K562 (cell line): ENCODE measurements at regions not wholly inside any gene's neighbourhood (a gene's known extent, or its start where the extent isn't known, plus 50 kb on each side); places are given as distances from the start of the nearest gene placed in this dataset.
A peak's percentile ranks its signal among the peaks of the same experiment; 100 is the strongest.

Experiments
- ATAC-seq: fragments of 200-7000 bp; cut with Tn5 transposase; 3 replicates; pipeline ENCODE4 v1.9.1; 2020; ENCODE audit warnings: moderate library complexity
- BruUV-seq: library from RNA; stranded (reverse); fragments of 400-500 nt; replicated peaks from 2 replicates; lab custom pipeline; 2021; lab: Mats Ljungman, UMichigan
- CTCF ChIA-PET: fragments of 300-600 bp; formaldehyde crosslinking; extraction: SDS; loops from one replicate; lab custom pipeline; 2021; ENCODE audit warnings: low intra/inter-chr PET ratio; lab: Yijun Ruan, JAX
- POLR2A ChIA-PET: fragments of 300-600, 350-650 bp; sonication (Branson Sonifier 250); formaldehyde crosslinking; extraction: SDS; loops from one replicate; lab custom pipeline; 2021; ENCODE audit warnings: antibody characterized with exemption, inconsistent platforms; lab: Yijun Ruan, JAX
- DNase-seq, 4 experiments: peaks; one replicate each; pipeline versions ENCODE4 v3.0.0 to v3.0.0-alpha.2; 2011 to 2018; ENCODE audit warnings: low spot score in 3 of 4, mixed read lengths in 3 of 4; ENCODE audit errors: extremely low read depth in 1 of 4
- FAIRE-seq: peaks from 2 replicates; lab custom pipeline; 2011; peaks lifted over from hg19 to GRCh38; lab: Jason Lieb, UNC
- H2AFZ ChIP-seq: 2 replicates; pipeline ENCODE4 v1.6.0; 2011; ENCODE audit warnings: low read depth, low read length, control low read depth, inconsistent platforms
- H3K27ac ChIP-seq: fragments of 200-600 bp; 3 replicates; pipeline ENCODE4 v1.8.0; 2011; ENCODE audit warnings: low read depth, mild to moderate bottlenecking, control low read depth, inconsistent platforms, low read length, moderate library complexity, mixed read lengths; ENCODE audit errors: extremely low read depth
- H3K27me3 ChIP-seq, 2 experiments: fragments of 300-600 bp in 1 of 2; 2 replicates in 1 of 2; 3 replicates in 1 of 2; pipeline versions ENCODE4 v1.6.0 to v1.8.0; 2011; ENCODE audit warnings: inconsistent platforms in 2 of 2, low read length in 2 of 2, mild to moderate bottlenecking in 1 of 2, mixed read lengths in 1 of 2, moderate library complexity in 1 of 2; ENCODE audit not compliant: control insufficient read depth in 2 of 2, insufficient read depth in 2 of 2
- H3K36me3 ChIP-seq: fragments of 300-600 bp; 3 replicates; pipeline ENCODE4 v1.8.0; 2011; ENCODE audit warnings: mild to moderate bottlenecking, low read length, inconsistent platforms; ENCODE audit not compliant: control insufficient read depth, insufficient read depth
- H3K4me1 ChIP-seq, 2 experiments: fragments of 200-600 bp in 1 of 2; replicated peaks in 1 of 2; 2 replicates in 1 of 2; 3 replicates in 1 of 2; pipeline versions ENCODE4 v1.5.1 to v1.8.0; 2011; ENCODE audit warnings: inconsistent platforms in 2 of 2, low read length in 2 of 2, mild to moderate bottlenecking in 1 of 2, mixed read lengths in 1 of 2, moderate library complexity in 1 of 2; ENCODE audit not compliant: control insufficient read depth in 2 of 2, insufficient read depth in 2 of 2
- H3K4me2 ChIP-seq: 2 replicates; pipeline ENCODE4 v1.6.1; 2011; ENCODE audit warnings: low read length, control low read depth, inconsistent platforms, mixed read lengths; ENCODE audit not compliant: insufficient read depth
- H3K4me3 ChIP-seq: fragments of 200-600 bp; sonication (generic), shearing (Covaris generic); 2 replicates; pipeline ENCODE4 v1.5.1; 2016; ENCODE audit warnings: control low read depth, inconsistent platforms
- H3K79me2 ChIP-seq: fragments of 200-600 bp; 3 replicates; pipeline ENCODE4 v1.8.0; 2011; ENCODE audit warnings: low read length, inconsistent platforms; ENCODE audit not compliant: control insufficient read depth, insufficient read depth
- H3K9ac ChIP-seq, 2 experiments: 2 replicates each; pipeline versions ENCODE4 v1.6.0 to v1.6.1; 2011; ENCODE audit warnings: low read depth in 2 of 2, low read length in 2 of 2, control low read depth in 1 of 2, inconsistent platforms in 1 of 2, mild to moderate bottlenecking in 1 of 2, mixed read lengths in 1 of 2; ENCODE audit not compliant: insufficient read depth in 1 of 2
- H3K9me1 ChIP-seq: one replicate; pipeline ENCODE4 v1.6.0; 2011; ENCODE audit warnings: inconsistent platforms, mild to moderate bottlenecking, low read length, moderate library complexity; ENCODE audit not compliant: control insufficient read depth, insufficient read depth
- H3K9me3 ChIP-seq: replicated peaks from 2 replicates; pipeline ENCODE4 v1.5.1; 2011; ENCODE audit warnings: low read depth, low read length, inconsistent platforms; ENCODE audit not compliant: control insufficient read depth, insufficient read depth
- H4K20me1 ChIP-seq: replicated peaks from 2 replicates; pipeline ENCODE4 v1.6.1; 2011; ENCODE audit warnings: low read length, inconsistent platforms, mixed read lengths; ENCODE audit not compliant: control insufficient read depth, insufficient read depth
- CEBPG ChIP-seq, 3 experiments: fragments of 200-800 bp in 1 of 3; sonication (Bioruptor generic) in 1 of 3; sonication (generic) in 1 of 3; formaldehyde crosslinking in 1 of 3; IDR thresholded peaks in 2 of 3; conservative IDR thresholded peaks in 1 of 3; 2 replicates each; pipeline versions ENCODE4 v1.6.1 to v1.8.0; 2016 to 2022; ENCODE audit warnings: missing compliant biosample characterization in 2 of 3, missing genetic modification characterization in 2 of 3, mild to moderate bottlenecking in 1 of 3, missing genetic modification reagents in 1 of 3
- CREM ChIP-seq: IDR thresholded peaks from 2 replicates; pipeline ENCODE4 v1.6.1; 2014; ENCODE audit warnings: antibody characterized with exemption, low read depth
- CUX1 ChIP-seq: fragments of 200-800 bp; sonication (Bioruptor generic); IDR thresholded peaks from 2 replicates; pipeline ENCODE4 v1.6.1; 2016; ENCODE audit warnings: missing genetic modification characterization, missing compliant biosample characterization
- GTF2E2 ChIP-seq: fragments of 200-800 bp; sonication (Bioruptor generic); IDR thresholded peaks from 2 replicates; pipeline ENCODE4 v1.6.1; 2016; ENCODE audit warnings: missing genetic modification characterization, missing compliant biosample characterization
- PBX2 ChIP-seq, 2 experiments: IDR thresholded peaks in 1 of 2; conservative IDR thresholded peaks in 1 of 2; 2 replicates each; pipeline ENCODE4 v1.6.1; 2016; ENCODE audit warnings: low read depth in 2 of 2, mild to moderate bottlenecking in 1 of 2, missing compliant biosample characterization in 1 of 2, missing genetic modification characterization in 1 of 2, moderate library complexity in 1 of 2
- PHB ChIP-seq: fragments of 250-450 bp; sonication (Bioruptor Pico); IDR thresholded peaks from 2 replicates; pipeline ENCODE4 v1.5.0; 2021
- WGBS: fragments of 100-300 bp; shearing (Covaris generic); methylation state at CpG from one replicate; pipeline ENCODE4 v1.1.6; 2016; ENCODE audit warnings: low coverage, mixed read lengths; ENCODE audit not compliant: insufficient coverage; ENCODE audit errors: missing lambda C conversion rate; 5-methylcytosine and 5-hydroxymethylcytosine counted together
- in situ Hi-C: fragments of 300-500 bp; cut with MboI; formaldehyde crosslinking; loops from 4 replicates; pipeline ENCODE4 v1.15.0; 2018; ENCODE audit warnings: inconsistent platforms, mixed read lengths
- intact Hi-C: fragments of 100-400 bp; cut with micrococcal nuclease; formaldehyde crosslinking; loops from 2 replicates; pipeline ENCODE4 v1.14.2; 2022

GRCh38 chr6:137712587-137712986, 154.5 kb upstream of the TNFAIP3 start:
- ChIA-PET CTCF (no interaction called here), POLR2A (interaction anchor here (1.0 to 1.1 kb wide), 2 partner anchors 14 to 294 kb away, joined by 3 read pairs; no protein-coding TSS in a partner anchor)
- H3K4me2 ChIP-seq, result no peak overlapping the region
- H3K9me3 ChIP-seq, result no peaks in the 10 kb centered on the region
- H3K79me2 ChIP-seq, result no peaks in the 10 kb centered on the region
- in situ Hi-C loops (loop anchor here (10.0 kb wide), 1 partner anchor 232 kb away; no protein-coding TSS in a partner anchor), intact Hi-C loops (no loop called here)
- no peaks in the 10 kb centered on the region for H3K27me3 ChIP-seq
- 0 out of 5 replicates have a peak, but pooled peaks cover 0 to 8% of the 10 kb centered on the region in 2 experiments for H3K4me1 ChIP-seq
- no peak overlapping the region for H3K27ac ChIP-seq
- no peaks in the 10 kb centered on the region for H3K36me3 ChIP-seq
- no peak overlapping the region for H3K9ac ChIP-seq
- BruUV-seq, result no TSS peak
- DNase-seq (no peak), ATAC-seq (no peak), FAIRE-seq (no peak)
- H2AFZ ChIP-seq, result no peak overlapping the region
- TF ChIP-seq CEBPG (CRISPR knock-in tag; IDR thresholded peaks at IDR 0.05) (no peak), CEBPG (tag; conservative IDR thresholded peaks at IDR 0.05 in 1 of 2, IDR thresholded peaks at IDR 0.05 in 1 of 2) (0 out of 4 replicates have a peak, but pooled peaks of 1 of the 2 experiments have one; percentile 15), GTF2E2 (tag) (no peak), PHB (CRISPR knock-in tag) (no peak)
- H4K20me1 ChIP-seq, result no peaks in the 10 kb centered on the region
- no peak overlapping the region for H3K4me3 ChIP-seq
- 34% methylated on average over 5 of the region's 5 CpGs for WGBS
- no peaks in the 10 kb centered on the region for H3K9me1 ChIP-seq

GRCh38 chr6:137715589-137716045, 151.4 kb upstream of the TNFAIP3 start:
- Histone ChIP-seq H3K9me1 (no peaks in the 10 kb centered on the region), H3K27ac (no peak overlapping the region), H3K9me3 (no peaks in the 10 kb centered on the region), H4K20me1 (no peaks in the 10 kb centered on the region), H3K79me2 (no peaks in the 10 kb centered on the region), H3K9ac (no peak overlapping the region), H3K27me3 (no peaks in the 10 kb centered on the region), H3K4me3 (no peak overlapping the region), H3K4me2 (no peak overlapping the region), H3K4me1 (no peaks in the 10 kb centered on the region), H2AFZ (no peak overlapping the region), H3K36me3 (no peaks in the 10 kb centered on the region)
- no peak for FAIRE-seq
- CTCF ChIA-PET, result no interaction called here
- WGBS, result 27% methylated on average over 4 of the region's 4 CpGs
- intact Hi-C loops (no loop called here), in situ Hi-C loops (loop anchor here (10.0 kb wide), 1 partner anchor 229 kb away; no protein-coding TSS in a partner anchor)
- POLR2A ChIA-PET, result interaction anchor here (1.7 kb wide), 1 partner anchor 9 kb away, joined by 5 read pairs; no protein-coding TSS in a partner anchor
- ATAC-seq, result peak; percentile 48; the same call in 2 of the 3 replicates
- no TSS peak for BruUV-seq
- no peak for DNase-seq
- TF ChIP-seq PBX2 (CRISPR knock-in tag; IDR thresholded peaks at IDR 0.05; ENCODE audit: low read depth) (no peak), PBX2 (tag; conservative IDR thresholded peaks at IDR 0.05; ENCODE audit: low read depth) (no peak), CUX1 (CRISPR knock-in tag) (no peak), CREM (0 out of 2 replicates have a peak, but pooled peaks have one; percentile 20)
